HG03045 (cell line): ENCODE measurements at regions not wholly inside any gene's neighbourhood (a gene's known extent, or its start where the extent isn't known, plus 50 kb on each side); places are given as distances from the start of the nearest gene placed in this dataset.

ENCODE experiments used
- ATAC-seq: cut with Tn5 transposase; IDR thresholded peaks from one replicate; pipeline ENCODE4 v1.9.1; 2021; ENCODE audit warnings: mild to moderate bottlenecking, moderate library complexity; ENCODE audit not compliant: unreplicated experiment

- no peak for ATAC-seq
These were observed 1388.0 kb downstream of the BRD1 start for GRCh38 chr22:48439560-48440135.

GRCh38 chr22:48438800-48439559 is 1388.7 kb downstream of the BRD1 start:
- no peak for ATAC-seq

GRCh38 chr22:48438096-48438495 is 1389.6 kb downstream of the BRD1 start:
- no peak for ATAC-seq

- no peak for ATAC-seq
These were observed 1391.3 kb downstream of the BRD1 start for GRCh38 chr22:48436201-48436931.

GRCh38 chr22:48434868-48435250 is 1392.8 kb downstream of the BRD1 start:
- ATAC-seq: no peak

GRCh38 chr22:48434156-48434867 is 1393.4 kb downstream of the BRD1 start:
- ATAC-seq: no peak

GRCh38 chr22:48433647-48434046 is 1394.0 kb downstream of the BRD1 start:
- ATAC-seq: no peak

- ATAC-seq: no peak
These were observed 1394.7 kb downstream of the BRD1 start for GRCh38 chr22:48432781-48433518.

- ATAC-seq: no peak
These were observed 1395.9 kb downstream of the BRD1 start for GRCh38 chr22:48431536-48432315.

- ATAC-seq: no peak
These were observed 1396.7 kb downstream of the BRD1 start for GRCh38 chr22:48431014-48431413.

- no peak for ATAC-seq
These were observed 1398.1 kb downstream of the BRD1 start for GRCh38 chr22:48429446-48430020.

GRCh38 chr22:48428631-48429371 is 1398.9 kb downstream of the BRD1 start:
- no peak for ATAC-seq

- no peak for ATAC-seq
These were observed 1399.9 kb downstream of the BRD1 start for GRCh38 chr22:48427731-48428211.

GRCh38 chr22:48426466-48427380 is 1401.0 kb downstream of the BRD1 start:
- no peak for ATAC-seq

- ATAC-seq: no peak
These were observed 1402.0 kb downstream of the BRD1 start for GRCh38 chr22:48425641-48426040.

GRCh38 chr22:48425091-48425506 is 1402.6 kb downstream of the BRD1 start:
- ATAC-seq: no peak

- ATAC-seq: no peak
These were observed 1403.0 kb downstream of the BRD1 start for GRCh38 chr22:48424661-48425060.

- ATAC-seq: no peak
These were observed 1403.5 kb downstream of the BRD1 start for GRCh38 chr22:48424201-48424627.
